GM12892 (cell line): ENCODE measurements at regions not wholly inside any gene's neighbourhood (a gene's known extent, or its start where the extent isn't known, plus 50 kb on each side); places are given as distances from the start of the nearest gene placed in this dataset.

Experiments used
- POLR2A ChIP-seq: IDR thresholded peaks from 2 replicates; pipeline ENCODE4 v1.6.1; 2011; ENCODE audit warnings: low read depth, low read length, control low read depth
- POLR2AphosphoS5 ChIP-seq: IDR thresholded peaks from 2 replicates; pipeline ENCODE4 v1.6.1; 2011; ENCODE audit warnings: low read depth, low read length, control low read depth
- TAF1 ChIP-seq: IDR thresholded peaks from 2 replicates; pipeline ENCODE4 v1.6.1; 2011; ENCODE audit warnings: low read depth, mild to moderate bottlenecking, control low read depth, low read length, borderline replicate concordance

GRCh38 chr15:70362350-70362749 is 264.6 kb upstream of the TLE3 start:
- TF ChIP-seq POLR2A (no peak), TAF1 (no peak), POLR2AphosphoS5 (no peak)
